MCF 10A (cell line): ENCODE measurements at regions not wholly inside any gene's neighbourhood (a gene's known extent, or its start where the extent isn't known, plus 50 kb on each side); places are given as distances from the start of the nearest gene placed in this dataset.
"Not testable (repeated sequence)": the region's sequence is repeated elsewhere in the genome, so short reads cannot be mapped to it uniquely, and the experiment has no call there.

ENCODE experiments used
- BruUV-seq: library from RNA; stranded (reverse); fragments of 400-500 nt; replicated peaks from 2 replicates; lab custom pipeline; 2021; lab: Mats Ljungman, UMichigan
- CTCF ChIA-PET: fragments of 300-600 bp; sonication (Branson Sonifier 250); formaldehyde crosslinking; extraction: SDS; loops from one replicate; lab custom pipeline; 2021; ENCODE audit warnings: antibody characterized with exemption, inconsistent platforms; lab: Yijun Ruan, JAX
- POLR2A ChIA-PET: fragments of 300-600, 350-650 bp; sonication (Branson Sonifier 250); formaldehyde crosslinking; extraction: SDS; loops from one replicate; lab custom pipeline; 2020; ENCODE audit warnings: antibody characterized with exemption, inconsistent platforms; lab: Yijun Ruan, JAX
- DNase-seq: peaks from one replicate; pipeline ENCODE4 v3.0.0-alpha.2; 2018; ENCODE audit not compliant: unreplicated experiment
- H3K27ac Mint-ChIP-seq: one replicate; pipeline ENCODE4 v1.8.0; 2022; ENCODE audit warnings: mild to moderate bottlenecking, low read depth, mixed read lengths; ENCODE audit not compliant: unreplicated experiment
- H3K27me3 Mint-ChIP-seq: one replicate; pipeline ENCODE4 v1.8.0; 2022; ENCODE audit warnings: mixed read lengths; ENCODE audit not compliant: insufficient read depth, unreplicated experiment
- H3K36me3 Mint-ChIP-seq: one replicate; pipeline ENCODE4 v1.8.0; 2022; ENCODE audit warnings: mild to moderate bottlenecking, moderate library complexity, mixed read lengths; ENCODE audit not compliant: insufficient read depth, unreplicated experiment
- H3K4me1 Mint-ChIP-seq: one replicate; pipeline ENCODE4 v1.8.0; 2022; ENCODE audit warnings: mixed read lengths; ENCODE audit not compliant: insufficient read depth, unreplicated experiment
- H3K4me3 Mint-ChIP-seq: one replicate; pipeline ENCODE4 v1.8.0; 2022; ENCODE audit warnings: mild to moderate bottlenecking, moderate library complexity, mixed read lengths; ENCODE audit not compliant: unreplicated experiment
- H3K9me3 Mint-ChIP-seq: one replicate; pipeline ENCODE4 v1.8.0; 2022; ENCODE audit warnings: mixed read lengths; ENCODE audit not compliant: unreplicated experiment
- intact Hi-C: fragments of 100-400 bp; cut with micrococcal nuclease; formaldehyde crosslinking; loops from 2 replicates; pipeline ENCODE4 v1.14.1; 2022

GRCh38 chr9:42350412-42350811, 167.0 kb downstream of the SPATA31A6 start:
- CTCF ChIA-PET, result not testable (repeated sequence)

GRCh38 chr9:42357604-42358373, 174.3 kb downstream of the SPATA31A6 start:
- intact Hi-C loops, H3K9me3 Mint-ChIP-seq, BruUV-seq, H3K4me1 Mint-ChIP-seq, POLR2A ChIA-PET, DNase-seq, H3K4me3 Mint-ChIP-seq, H3K36me3 Mint-ChIP-seq, H3K27ac Mint-ChIP-seq, H3K27me3 Mint-ChIP-seq, CTCF ChIA-PET: not testable (repeated sequence)

More at GRCh38 chr9:42350412-42350811, 167.0 kb downstream of the SPATA31A6 start:
- DNase-seq, intact Hi-C loops, H3K9me3 Mint-ChIP-seq, H3K4me3 Mint-ChIP-seq, H3K4me1 Mint-ChIP-seq, H3K27ac Mint-ChIP-seq, POLR2A ChIA-PET, H3K36me3 Mint-ChIP-seq, BruUV-seq, H3K27me3 Mint-ChIP-seq: not testable (repeated sequence)

- BruUV-seq, H3K4me1 Mint-ChIP-seq, POLR2A ChIA-PET, CTCF ChIA-PET, H3K27ac Mint-ChIP-seq, intact Hi-C loops, H3K36me3 Mint-ChIP-seq, H3K4me3 Mint-ChIP-seq, H3K9me3 Mint-ChIP-seq, DNase-seq, H3K27me3 Mint-ChIP-seq: not testable (repeated sequence)
Measured at GRCh38 chr9:42358626-42359247, 175.3 kb downstream of the SPATA31A6 start.

- H3K27me3 Mint-ChIP-seq, intact Hi-C loops, BruUV-seq, CTCF ChIA-PET, POLR2A ChIA-PET, H3K9me3 Mint-ChIP-seq, H3K4me3 Mint-ChIP-seq, H3K36me3 Mint-ChIP-seq, H3K4me1 Mint-ChIP-seq, H3K27ac Mint-ChIP-seq, DNase-seq: not testable (repeated sequence)
Measured at GRCh38 chr9:42364410-42365243, 181.2 kb downstream of the SPATA31A6 start.

- intact Hi-C loops, DNase-seq, H3K4me1 Mint-ChIP-seq, CTCF ChIA-PET, POLR2A ChIA-PET, H3K36me3 Mint-ChIP-seq, H3K27ac Mint-ChIP-seq, H3K27me3 Mint-ChIP-seq, H3K9me3 Mint-ChIP-seq, H3K4me3 Mint-ChIP-seq, BruUV-seq: not testable (repeated sequence)
Measured at GRCh38 chr9:42365244-42365945, 181.9 kb downstream of the SPATA31A6 start.

- CTCF ChIA-PET, BruUV-seq: not testable (repeated sequence)
Measured at GRCh38 chr9:42368279-42368881, 184.9 kb downstream of the SPATA31A6 start.

GRCh38 chr9:42370172-42370571, 186.7 kb downstream of the SPATA31A6 start:
- POLR2A ChIA-PET, BruUV-seq, H3K27ac Mint-ChIP-seq, H3K36me3 Mint-ChIP-seq, DNase-seq, H3K4me3 Mint-ChIP-seq, CTCF ChIA-PET, H3K27me3 Mint-ChIP-seq, H3K9me3 Mint-ChIP-seq, H3K4me1 Mint-ChIP-seq, intact Hi-C loops: not testable (repeated sequence)

More at GRCh38 chr9:42368279-42368881, 184.9 kb downstream of the SPATA31A6 start:
- H3K36me3 Mint-ChIP-seq, intact Hi-C loops, H3K4me1 Mint-ChIP-seq, H3K4me3 Mint-ChIP-seq, H3K27me3 Mint-ChIP-seq, POLR2A ChIA-PET, H3K27ac Mint-ChIP-seq, H3K9me3 Mint-ChIP-seq, DNase-seq: not testable (repeated sequence)

GRCh38 chr9:42371417-42371816, 188.0 kb downstream of the SPATA31A6 start:
- intact Hi-C loops, CTCF ChIA-PET, POLR2A ChIA-PET, DNase-seq, H3K27ac Mint-ChIP-seq, H3K27me3 Mint-ChIP-seq, H3K4me3 Mint-ChIP-seq, BruUV-seq, H3K36me3 Mint-ChIP-seq, H3K9me3 Mint-ChIP-seq, H3K4me1 Mint-ChIP-seq: not testable (repeated sequence)
